Fibroblast of the aortic adventitia (primary cell): ENCODE measurements at regions not wholly inside any gene's neighbourhood (a gene's known extent, or its start where the extent isn't known, plus 50 kb on each side); places are given as distances from the start of the nearest gene placed in this dataset.

Source experiments
- DNase-seq: peaks from one replicate; pipeline ENCODE4 v3.0.0-alpha.2; 2010; ENCODE audit warnings: low read depth
- H3K4me3 ChIP-seq: 2 replicates; pipeline ENCODE4 v1.5.1; 2011; ENCODE audit warnings: low read depth, mild to moderate bottlenecking, control low read depth, low read length, moderate library complexity
- TF ChIP-seq, protein P1 (sequence below): IDR thresholded peaks from 2 replicates; pipeline ENCODE4 v1.5.1; 2011; ENCODE audit warnings: mild to moderate bottlenecking, low read length, control low read depth, inconsistent platforms; ENCODE audit not compliant: insufficient read depth

DNA sequence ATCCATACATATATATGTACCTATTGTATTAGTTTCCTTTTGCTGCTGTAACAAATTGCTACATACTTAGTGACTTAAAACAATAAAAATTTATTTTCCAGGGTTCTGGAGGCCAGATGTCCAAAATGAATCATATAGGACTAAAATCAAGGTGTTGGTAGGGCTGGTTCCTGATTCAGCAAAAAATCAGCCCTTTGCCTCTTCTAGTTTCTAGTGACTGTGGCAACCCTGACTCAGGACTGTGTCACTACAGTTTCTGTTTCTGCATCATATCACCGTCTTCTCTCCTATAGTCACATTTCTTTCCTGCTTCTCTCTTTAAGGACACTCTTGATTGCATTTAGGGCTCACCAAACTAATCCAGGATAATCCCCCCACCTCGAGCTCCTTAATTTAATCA lies 386.3 kb upstream of the TBX3 start:
- H3K4me3 ChIP-seq = no peak overlapping the region
- TF ChIP-seq, protein P1, sequence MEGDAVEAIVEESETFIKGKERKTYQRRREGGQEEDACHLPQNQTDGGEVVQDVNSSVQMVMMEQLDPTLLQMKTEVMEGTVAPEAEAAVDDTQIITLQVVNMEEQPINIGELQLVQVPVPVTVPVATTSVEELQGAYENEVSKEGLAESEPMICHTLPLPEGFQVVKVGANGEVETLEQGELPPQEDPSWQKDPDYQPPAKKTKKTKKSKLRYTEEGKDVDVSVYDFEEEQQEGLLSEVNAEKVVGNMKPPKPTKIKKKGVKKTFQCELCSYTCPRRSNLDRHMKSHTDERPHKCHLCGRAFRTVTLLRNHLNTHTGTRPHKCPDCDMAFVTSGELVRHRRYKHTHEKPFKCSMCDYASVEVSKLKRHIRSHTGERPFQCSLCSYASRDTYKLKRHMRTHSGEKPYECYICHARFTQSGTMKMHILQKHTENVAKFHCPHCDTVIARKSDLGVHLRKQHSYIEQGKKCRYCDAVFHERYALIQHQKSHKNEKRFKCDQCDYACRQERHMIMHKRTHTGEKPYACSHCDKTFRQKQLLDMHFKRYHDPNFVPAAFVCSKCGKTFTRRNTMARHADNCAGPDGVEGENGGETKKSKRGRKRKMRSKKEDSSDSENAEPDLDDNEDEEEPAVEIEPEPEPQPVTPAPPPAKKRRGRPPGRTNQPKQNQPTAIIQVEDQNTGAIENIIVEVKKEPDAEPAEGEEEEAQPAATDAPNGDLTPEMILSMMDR = no peak
- peak; percentile 1 for DNase-seq

DNA sequence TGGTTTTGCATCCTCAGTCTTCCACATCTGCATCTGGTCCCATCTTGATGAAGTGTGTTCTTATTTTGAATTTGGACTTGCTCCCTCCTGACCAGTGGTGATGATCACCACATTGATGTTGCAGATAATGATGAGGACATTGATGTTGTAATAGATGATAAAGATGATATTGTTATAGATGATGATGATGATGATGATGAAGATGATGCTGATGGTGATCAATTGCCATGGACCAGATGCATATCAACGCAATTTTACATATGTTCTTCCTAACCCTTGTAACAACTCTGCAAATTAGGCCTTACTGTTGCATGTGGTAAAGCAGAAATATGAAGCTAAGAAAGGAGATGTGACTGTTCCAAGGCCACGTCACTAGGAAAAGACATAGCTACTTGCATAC lies 380.3 kb upstream of the TBX3 start:
- TF ChIP-seq, protein P1 = no peak
- no peak for DNase-seq
- H3K4me3 ChIP-seq = no peak overlapping the region

DNA sequence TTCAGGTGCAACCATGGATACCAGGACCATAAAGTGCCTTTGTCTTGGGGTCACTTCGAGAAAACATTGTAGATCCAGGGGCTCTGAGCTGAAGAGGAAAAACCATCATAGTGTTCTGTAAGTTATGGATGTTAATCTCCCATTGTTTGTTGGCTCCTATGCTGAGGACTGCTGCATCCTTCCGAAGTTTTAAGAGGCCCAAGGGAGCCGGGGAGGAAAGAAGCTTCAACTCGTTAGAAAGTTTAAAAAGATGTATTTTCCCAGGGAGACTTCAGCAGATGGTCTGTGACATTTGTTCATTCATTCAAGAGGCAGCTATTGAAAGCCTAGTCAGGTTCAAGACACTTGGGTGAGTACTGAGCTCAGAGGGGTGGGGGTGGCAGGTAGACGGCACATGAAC lies 378.8 kb upstream of the TBX3 start:
- no peak overlapping the region for H3K4me3 ChIP-seq
- TF ChIP-seq, protein P1 = no peak
- no peak for DNase-seq

DNA sequence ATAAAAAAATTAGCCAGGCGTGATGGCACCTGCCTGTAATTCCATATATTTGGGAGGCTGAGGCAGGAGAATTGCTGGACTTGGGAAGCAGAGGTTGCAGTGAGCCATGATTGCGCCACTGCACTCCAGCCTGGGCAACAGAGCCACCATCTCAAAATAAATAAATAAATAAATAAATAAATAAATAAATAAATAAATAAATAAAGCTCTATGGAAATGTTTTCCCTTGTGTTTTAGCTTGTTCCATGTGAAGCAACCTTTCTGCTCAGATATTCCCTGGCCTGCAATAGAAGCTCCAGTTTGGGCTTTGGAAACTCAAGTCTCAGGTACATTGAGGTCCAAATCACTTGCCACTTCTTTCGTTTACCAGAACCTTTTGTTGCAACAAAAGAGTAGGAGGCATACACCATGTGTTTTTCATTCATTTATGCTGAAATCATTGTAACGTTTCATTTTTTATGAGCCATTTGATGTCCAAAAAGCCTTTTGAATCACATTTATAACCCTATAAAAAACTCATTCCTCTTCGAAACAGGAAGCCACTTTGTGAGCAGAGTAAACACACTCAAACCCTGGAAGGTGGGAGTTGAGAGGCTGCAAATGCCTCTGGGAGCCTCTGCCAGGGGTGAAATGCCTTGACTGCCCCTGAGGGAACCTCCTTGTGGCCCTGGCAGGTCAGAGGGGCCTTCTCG lies 376.6 kb upstream of the TBX3 start:
- no peak overlapping the region for H3K4me3 ChIP-seq
- DNase-seq = no peak
- TF ChIP-seq, protein P1 = no peak

DNA sequence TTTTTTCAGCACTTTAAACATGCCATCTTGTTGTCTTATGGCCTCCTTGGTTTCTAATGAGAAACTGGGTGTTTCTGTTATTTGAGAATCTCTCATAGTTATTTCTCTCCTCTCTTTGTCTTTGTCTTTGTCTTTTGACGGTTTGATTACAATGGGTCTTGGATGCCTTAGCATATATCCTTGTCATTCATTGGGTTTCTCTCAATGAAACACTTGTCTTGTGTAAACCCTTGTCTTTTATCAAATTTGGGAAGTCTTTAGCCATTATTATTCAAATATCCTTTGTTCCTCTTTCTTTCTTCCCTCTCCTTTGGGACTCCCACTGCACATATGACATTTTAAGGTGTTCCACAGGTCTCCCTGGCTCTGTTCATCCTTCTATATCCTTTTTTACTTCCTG lies 373.5 kb upstream of the TBX3 start:
- no peak overlapping the region for H3K4me3 ChIP-seq
- DNase-seq = no peak
- TF ChIP-seq, protein P1 = no peak

DNA sequence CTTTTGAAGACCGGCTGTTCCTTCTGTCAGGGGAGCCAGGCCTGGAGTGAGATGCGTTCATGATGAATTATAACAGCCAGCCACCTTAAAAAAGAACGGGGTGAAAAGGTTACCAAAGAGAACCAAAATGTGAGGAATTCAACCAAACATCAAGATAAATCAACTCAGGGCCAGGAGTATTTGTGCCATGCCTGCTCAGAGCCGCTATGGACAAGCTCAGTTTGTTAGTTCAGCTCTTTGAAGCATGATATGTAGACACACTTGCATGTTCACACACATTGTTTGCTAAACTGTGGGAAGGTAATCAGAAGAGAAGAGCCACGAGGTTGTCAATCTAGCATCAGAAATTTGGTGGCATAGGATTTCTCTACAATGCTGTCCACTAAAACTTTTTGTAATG lies 367.4 kb upstream of the TBX3 start:
- TF ChIP-seq, protein P1 = no peak

DNA sequence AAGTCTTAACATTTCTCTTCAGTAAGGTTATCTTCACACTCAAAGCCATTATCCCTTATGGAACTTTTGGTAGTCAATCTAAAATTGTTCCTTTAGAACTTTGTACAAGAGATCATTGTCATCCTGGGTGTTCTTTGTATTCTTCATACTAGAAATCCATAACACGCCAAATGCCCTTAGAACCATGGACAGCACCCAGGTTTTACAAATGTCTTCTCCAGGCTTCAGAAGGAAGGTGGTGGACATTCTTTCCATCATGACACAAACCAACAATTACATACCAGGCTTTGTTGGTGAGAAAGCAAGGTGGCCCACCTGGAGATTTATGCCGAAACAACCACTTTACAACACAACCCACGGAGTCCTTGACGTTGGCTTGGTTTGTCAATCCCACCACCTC lies 365.6 kb upstream of the TBX3 start:
- no peak overlapping the region for H3K4me3 ChIP-seq
- peak; percentile 31 for DNase-seq
- TF ChIP-seq, protein P1 = no peak

More for the DNA sequence above, 367.4 kb upstream of the TBX3 start:
- DNase-seq = no peak
- H3K4me3 ChIP-seq = no peak overlapping the region
